ENCODE measurements at regions not wholly inside any gene's neighbourhood (a gene's known extent, or its start where the extent isn't known, plus 50 kb on each side); places are given as distances from the start of the nearest gene placed in this dataset.

- no peak for TF ChIP-seq CTCF (IDR thresholded peaks at IDR 0.05; ENCODE audit: control extremely low read depth, extremely low read depth, low read depth, missing control alignments)
- CTCF ChIA-PET: interaction anchor here (1.1 kb wide), 1 partner anchor 74 kb away, joined by 3 read pairs; no protein-coding TSS in a partner anchor
- DNase-seq (ENCODE audit: extremely low spot score): no peak
- POLR2A ChIA-PET: no interaction called here
These were observed 103.6 kb downstream of the TRIM29 start for GRCh38 chr11:120034176-120034875.

GRCh38 chr11:120032766-120033390, 105.0 kb downstream of the TRIM29 start:
- TF ChIP-seq CTCF (IDR thresholded peaks at IDR 0.05; ENCODE audit: control extremely low read depth, extremely low read depth, low read depth, missing control alignments): no peak

GRCh38 chr11:120031612-120032600, 106.0 kb downstream of the TRIM29 start:
- POLR2A ChIA-PET: no interaction called here
- no peak for TF ChIP-seq CTCF (IDR thresholded peaks at IDR 0.05; ENCODE audit: control extremely low read depth, extremely low read depth, low read depth, missing control alignments)
- CTCF ChIA-PET: no interaction called here
- no peak for DNase-seq (ENCODE audit: extremely low spot score)

More at GRCh38 chr11:120032766-120033390, 105.0 kb downstream of the TRIM29 start:
- POLR2A ChIA-PET: no interaction called here
- CTCF ChIA-PET: no interaction called here
- no peak for DNase-seq (ENCODE audit: extremely low spot score)

- no peak for TF ChIP-seq CTCF (IDR thresholded peaks at IDR 0.05; ENCODE audit: control extremely low read depth, extremely low read depth, low read depth, missing control alignments)
- no peak for DNase-seq (ENCODE audit: extremely low spot score)
- ChIA-PET CTCF (no interaction called here), POLR2A (no interaction called here)
These were observed 106.8 kb downstream of the TRIM29 start for GRCh38 chr11:120031156-120031555.

- ChIA-PET CTCF (no interaction called here), POLR2A (no interaction called here)
- DNase-seq (ENCODE audit: extremely low spot score): no peak
- no peak for TF ChIP-seq CTCF (IDR thresholded peaks at IDR 0.05; ENCODE audit: control extremely low read depth, extremely low read depth, low read depth, missing control alignments)
These were observed 107.5 kb downstream of the TRIM29 start for GRCh38 chr11:120030411-120030810.

GRCh38 chr11:120029321-120029720, 108.6 kb downstream of the TRIM29 start:
- no peak for DNase-seq (ENCODE audit: extremely low spot score)
- CTCF ChIA-PET: no interaction called here
- POLR2A ChIA-PET: no interaction called here
- TF ChIP-seq CTCF (IDR thresholded peaks at IDR 0.05; ENCODE audit: control extremely low read depth, extremely low read depth, low read depth, missing control alignments): no peak
